OCI-LY7 (cell line): ENCODE measurements at regions not wholly inside any gene's neighbourhood (a gene's known extent, or its start where the extent isn't known, plus 50 kb on each side); places are given as distances from the start of the nearest gene placed in this dataset.

ENCODE experiments used
- EZH2phosphoT487 ChIP-seq: fragments of 200-600 bp; sonication (generic); IDR thresholded peaks from 2 replicates; pipeline ENCODE4 v1.6.1; 2018; ENCODE audit warnings: low read depth, borderline replicate concordance, mild to moderate bottlenecking, mixed run types, antibody characterized with exemption, low read length, moderate library complexity, mixed read lengths
- TF ChIP-seq, protein P1 (sequence below): fragments of 200-600 bp; sonication (generic); conservative IDR thresholded peaks from 2 replicates; pipeline ENCODE4 v1.5.1; 2014; ENCODE audit warnings: mild to moderate bottlenecking, antibody characterized with exemption, low read length, moderate library complexity, mixed read lengths

GRCh38 chr6:147722158-147722557 is 213.7 kb downstream of the SAMD5 start:
- TF ChIP-seq, protein P1, sequence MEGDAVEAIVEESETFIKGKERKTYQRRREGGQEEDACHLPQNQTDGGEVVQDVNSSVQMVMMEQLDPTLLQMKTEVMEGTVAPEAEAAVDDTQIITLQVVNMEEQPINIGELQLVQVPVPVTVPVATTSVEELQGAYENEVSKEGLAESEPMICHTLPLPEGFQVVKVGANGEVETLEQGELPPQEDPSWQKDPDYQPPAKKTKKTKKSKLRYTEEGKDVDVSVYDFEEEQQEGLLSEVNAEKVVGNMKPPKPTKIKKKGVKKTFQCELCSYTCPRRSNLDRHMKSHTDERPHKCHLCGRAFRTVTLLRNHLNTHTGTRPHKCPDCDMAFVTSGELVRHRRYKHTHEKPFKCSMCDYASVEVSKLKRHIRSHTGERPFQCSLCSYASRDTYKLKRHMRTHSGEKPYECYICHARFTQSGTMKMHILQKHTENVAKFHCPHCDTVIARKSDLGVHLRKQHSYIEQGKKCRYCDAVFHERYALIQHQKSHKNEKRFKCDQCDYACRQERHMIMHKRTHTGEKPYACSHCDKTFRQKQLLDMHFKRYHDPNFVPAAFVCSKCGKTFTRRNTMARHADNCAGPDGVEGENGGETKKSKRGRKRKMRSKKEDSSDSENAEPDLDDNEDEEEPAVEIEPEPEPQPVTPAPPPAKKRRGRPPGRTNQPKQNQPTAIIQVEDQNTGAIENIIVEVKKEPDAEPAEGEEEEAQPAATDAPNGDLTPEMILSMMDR = no peak
- no peak for TF ChIP-seq EZH2phosphoT487
